GM23248 (cell line): ENCODE measurements at regions not wholly inside any gene's neighbourhood (a gene's known extent, or its start where the extent isn't known, plus 50 kb on each side); places are given as distances from the start of the nearest gene placed in this dataset.

ENCODE experiments used
- DNase-seq: peaks from one replicate; pipeline ENCODE4 v3.0.0-alpha.2; 2015
- H2AFZ ChIP-seq: fragments of 200-600 bp; sonication (generic); 2 replicates; pipeline ENCODE4 v1.6.1; 2016; ENCODE audit warnings: antibody characterized with exemption
- H3F3A ChIP-seq: fragments of 200-600 bp; sonication (generic); 2 replicates; pipeline ENCODE4 v1.6.1; 2016; ENCODE audit warnings: mild to moderate bottlenecking, antibody characterized with exemption, mixed run types; ENCODE audit not compliant: insufficient read depth
- H3K27ac ChIP-seq: fragments of 200-600 bp; sonication (generic); 2 replicates; pipeline ENCODE4 v1.5.1; 2016; ENCODE audit warnings: mild to moderate bottlenecking
- H3K27me3 ChIP-seq: fragments of 200-600 bp; sonication (generic); replicated peaks from 2 replicates; pipeline ENCODE4 v1.6.1; 2016; ENCODE audit warnings: mild to moderate bottlenecking; ENCODE audit not compliant: insufficient read depth
- H3K36me3 ChIP-seq: fragments of 200-600 bp; sonication (generic); 2 replicates; pipeline ENCODE4 v1.6.1; 2016; ENCODE audit warnings: low read depth, mild to moderate bottlenecking
- H3K4me1 ChIP-seq: fragments of 200-600 bp; sonication (generic); 2 replicates; pipeline ENCODE4 v1.6.1; 2016; ENCODE audit warnings: mild to moderate bottlenecking; ENCODE audit not compliant: insufficient read depth
- H3K4me2 ChIP-seq: fragments of 200-600 bp; sonication (generic); one replicate; pipeline ENCODE4 v1.6.1; 2016; ENCODE audit warnings: mild to moderate bottlenecking; ENCODE audit not compliant: unreplicated experiment
- H3K4me3 ChIP-seq: fragments of 200-600 bp; sonication (generic); 2 replicates; pipeline ENCODE4 v1.5.1; 2016; ENCODE audit warnings: mild to moderate bottlenecking
- H3K79me2 ChIP-seq: fragments of 200-600 bp; sonication (generic); 2 replicates; pipeline ENCODE4 v1.6.1; 2016; ENCODE audit warnings: mild to moderate bottlenecking; ENCODE audit not compliant: insufficient read depth
- H3K9ac ChIP-seq: fragments of 200-600 bp; sonication (generic); 2 replicates; pipeline ENCODE4 v1.6.1; 2016; ENCODE audit warnings: mild to moderate bottlenecking
- H3K9me2 ChIP-seq: fragments of 200-600 bp; sonication (generic); 2 replicates; pipeline ENCODE4 v1.6.1; 2016; ENCODE audit warnings: mixed run types, mild to moderate bottlenecking, moderate library complexity; ENCODE audit not compliant: insufficient read depth
- H3K9me3 ChIP-seq: fragments of 200-600 bp; sonication (generic); one replicate; pipeline ENCODE4 v1.6.1; 2017; ENCODE audit warnings: low read depth
- H4K20me1 ChIP-seq: fragments of 200-600 bp; sonication (generic); 2 replicates; pipeline ENCODE4 v1.6.0; 2016; ENCODE audit not compliant: insufficient read depth
- EZH2 ChIP-seq: fragments of 200-600 bp; sonication (generic); IDR thresholded peaks from 2 replicates; pipeline ENCODE4 v1.6.1; 2018; ENCODE audit warnings: antibody characterized with exemption, mild to moderate bottlenecking; ENCODE audit not compliant: insufficient read depth, poor library complexity, severe bottlenecking
- EZH2phosphoT487 ChIP-seq: fragments of 200-600 bp; sonication (generic); IDR thresholded peaks from 2 replicates; pipeline ENCODE4 v1.6.1; 2018; ENCODE audit warnings: antibody characterized with exemption, moderate library complexity, mild to moderate bottlenecking, low read depth; ENCODE audit not compliant: insufficient read depth
- WGBS, 2 experiments: methylation state at CpG; one replicate each; pipeline ENCODE4 v1.1.6; 2015 to 2017; ENCODE audit warnings: low lambda C conversion rate in 2 of 2, low coverage in 1 of 2; ENCODE audit errors: missing lambda C conversion rate in 2 of 2; 5-methylcytosine and 5-hydroxymethylcytosine counted together
- in situ Hi-C: fragments of 300-500 bp; cut with MboI; formaldehyde crosslinking; loops from 2 replicates; pipeline ENCODE4 v1.15.0; 2020

GRCh38 chr9:28301281-28301680 lies 728.0 kb upstream of the C9orf72 start:
- DNase-seq: no peak
- Histone ChIP-seq H3K4me1 (no peaks in the 10 kb centered on the region), H2AFZ (no peak overlapping the region), H3K27ac (no peak overlapping the region), H4K20me1 (no peaks in the 10 kb centered on the region), H3K36me3 (no peaks in the 10 kb centered on the region), H3K4me3 (no peak overlapping the region), H3K27me3 (no peaks in the 10 kb centered on the region), H3K79me2 (no peaks in the 10 kb centered on the region), H3K9ac (no peak overlapping the region), H3F3A (no peaks in the 10 kb centered on the region), H3K9me2 (no peaks in the 10 kb centered on the region), H3K9me3 (peaks cover 3% of the 10 kb centered on the region), H3K4me2 (no peak overlapping the region)
- no peak for TF ChIP-seq EZH2
- TF ChIP-seq EZH2phosphoT487: no peak
- in situ Hi-C loops: no loop called here

DNA sequence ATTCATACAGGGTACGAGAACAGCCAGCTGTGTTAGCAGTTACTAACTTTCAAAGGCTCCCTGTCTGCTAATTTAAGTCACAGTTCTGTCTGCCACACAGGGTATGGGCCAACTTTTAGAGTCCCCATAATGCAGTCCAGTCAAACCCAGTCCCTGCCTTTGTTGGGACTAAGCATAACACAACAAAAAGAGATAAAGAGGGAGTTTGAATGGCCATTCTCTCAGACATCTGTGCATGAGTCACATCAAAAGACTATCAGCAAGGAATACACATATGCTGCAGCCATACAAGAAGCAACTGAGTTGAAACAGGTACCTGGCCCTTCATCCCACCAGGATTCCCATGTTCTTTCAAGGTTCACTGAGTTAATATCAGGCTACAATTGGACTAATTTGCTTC lies 744.5 kb upstream of the C9orf72 start:
- Histone ChIP-seq H2AFZ (no peak overlapping the region), H4K20me1 (no peaks in the 10 kb centered on the region), H3K79me2 (no peaks in the 10 kb centered on the region), H3K27ac (no peak overlapping the region), H3K9me2 (no peaks in the 10 kb centered on the region), H3K9me3 (no peaks in the 10 kb centered on the region), H3K4me2 (no peak overlapping the region), H3K27me3 (no peaks in the 10 kb centered on the region), H3F3A (no peaks in the 10 kb centered on the region), H3K36me3 (no peaks in the 10 kb centered on the region), H3K4me3 (no peak overlapping the region), H3K4me1 (no peaks in the 10 kb centered on the region), H3K9ac (no peak overlapping the region)
- no peak for DNase-seq
- 0% methylated on average over 1 of the region's 1 CpG for WGBS, 2 experiments
- in situ Hi-C loops: no loop called here
- TF ChIP-seq EZH2phosphoT487: no peak
- no peak for TF ChIP-seq EZH2

GRCh38 chr9:28318515-28318914 lies 745.2 kb upstream of the C9orf72 start:
- no peak overlapping the region for H3K27ac ChIP-seq
- 0 to 4% methylated on average over 1 of the region's 1 CpG for WGBS, 2 experiments
- H3K27me3 ChIP-seq: no peaks in the 10 kb centered on the region
- no peak for DNase-seq
- TF ChIP-seq EZH2: no peak
- no peak for TF ChIP-seq EZH2phosphoT487
- no peaks in the 10 kb centered on the region for H3K9me2 ChIP-seq
- H4K20me1 ChIP-seq: no peaks in the 10 kb centered on the region
- H3K79me2 ChIP-seq: no peaks in the 10 kb centered on the region
- no peaks in the 10 kb centered on the region for H3K36me3 ChIP-seq
- H2AFZ ChIP-seq: no peak overlapping the region
- no peak overlapping the region for H3K4me3 ChIP-seq
- no peaks in the 10 kb centered on the region for H3K9me3 ChIP-seq
- H3K4me2 ChIP-seq: no peak overlapping the region
- in situ Hi-C loops: no loop called here
- no peak overlapping the region for H3K9ac ChIP-seq
- no peaks in the 10 kb centered on the region for H3F3A ChIP-seq
- no peaks in the 10 kb centered on the region for H3K4me1 ChIP-seq

- no peaks in the 10 kb centered on the region for H3K36me3 ChIP-seq
- H3K79me2 ChIP-seq: no peaks in the 10 kb centered on the region
- H3K4me2 ChIP-seq: no peak overlapping the region
- no peak for TF ChIP-seq EZH2
- TF ChIP-seq EZH2phosphoT487: no peak
- H3K27me3 ChIP-seq: no peaks in the 10 kb centered on the region
- no peak for DNase-seq
- H3K27ac ChIP-seq: no peak overlapping the region
- no peaks in the 10 kb centered on the region for H3K9me3 ChIP-seq
- no peak overlapping the region for H3K9ac ChIP-seq
- H2AFZ ChIP-seq: no peak overlapping the region
- H4K20me1 ChIP-seq: no peaks in the 10 kb centered on the region
- H3K4me3 ChIP-seq: no peak overlapping the region
- H3K9me2 ChIP-seq: no peaks in the 10 kb centered on the region
- in situ Hi-C loops: no loop called here
- 3 to 4% methylated on average over 2 of the region's 2 CpGs for WGBS, 2 experiments
- no peaks in the 10 kb centered on the region for H3F3A ChIP-seq
- no peaks in the 10 kb centered on the region for H3K4me1 ChIP-seq
Measured at GRCh38 chr9:28319981-28320380, 746.7 kb upstream of the C9orf72 start.

GRCh38 chr9:28320616-28321015 lies 747.3 kb upstream of the C9orf72 start:
- H3K36me3 ChIP-seq: no peaks in the 10 kb centered on the region
- H3K27ac ChIP-seq: no peak overlapping the region
- no peak overlapping the region for H3K4me3 ChIP-seq
- H2AFZ ChIP-seq: no peak overlapping the region
- 8% methylated on average over 5 of the region's 5 CpGs for WGBS, 2 experiments
- no peaks in the 10 kb centered on the region for H3K9me2 ChIP-seq
- H3K4me2 ChIP-seq: no peak overlapping the region
- no peaks in the 10 kb centered on the region for H3K4me1 ChIP-seq
- no peaks in the 10 kb centered on the region for H4K20me1 ChIP-seq
- H3K79me2 ChIP-seq: no peaks in the 10 kb centered on the region
- H3K9ac ChIP-seq: no peak overlapping the region
- TF ChIP-seq EZH2phosphoT487: no peak
- no peak for TF ChIP-seq EZH2
- no peaks in the 10 kb centered on the region for H3K27me3 ChIP-seq
- in situ Hi-C loops: no loop called here
- no peaks in the 10 kb centered on the region for H3F3A ChIP-seq
- DNase-seq: no peak
- H3K9me3 ChIP-seq: no peaks in the 10 kb centered on the region
